ENCODE measurements at regions not wholly inside any gene's neighbourhood (a gene's known extent, or its start where the extent isn't known, plus 50 kb on each side); places are given as distances from the start of the nearest gene placed in this dataset.
"Not testable (repeated sequence)": the region's sequence is repeated elsewhere in the genome, so short reads cannot be mapped to it uniquely, and the experiment has no call there.

- DNase-seq (ENCODE audit: low spot score) = not testable (repeated sequence)
Observed at GRCh38 chr4:49510238-49510637, 524.2 kb downstream of the CWH43 start.

DNA sequence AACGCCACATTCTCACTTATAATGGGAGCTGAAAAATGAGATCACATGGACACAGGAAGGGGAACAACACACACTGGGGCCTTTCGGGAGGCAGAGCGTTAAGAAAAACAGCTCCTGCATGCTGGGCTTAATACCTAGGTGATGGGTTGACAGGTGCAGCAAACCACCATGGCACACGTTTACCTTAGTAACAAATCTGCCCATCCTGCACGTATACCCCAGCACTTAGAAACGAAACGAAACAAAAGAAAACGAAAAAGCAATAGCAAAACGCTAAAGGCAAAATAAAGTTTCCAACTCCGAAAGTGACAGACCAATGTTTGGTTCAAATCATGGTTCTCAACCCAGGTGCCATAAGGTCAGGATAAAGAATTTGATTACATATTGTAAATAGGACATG, 525.3 kb downstream of the CWH43 start:
- not testable (repeated sequence) for DNase-seq (ENCODE audit: low spot score)

- peak; percentile 53 for DNase-seq (ENCODE audit: low spot score)
Observed at GRCh38 chr4:49511881-49512491, 525.9 kb downstream of the CWH43 start.

GRCh38 chr4:49512641-49513545, 526.8 kb downstream of the CWH43 start:
- peak; percentile 57 for DNase-seq (ENCODE audit: low spot score)

DNA sequence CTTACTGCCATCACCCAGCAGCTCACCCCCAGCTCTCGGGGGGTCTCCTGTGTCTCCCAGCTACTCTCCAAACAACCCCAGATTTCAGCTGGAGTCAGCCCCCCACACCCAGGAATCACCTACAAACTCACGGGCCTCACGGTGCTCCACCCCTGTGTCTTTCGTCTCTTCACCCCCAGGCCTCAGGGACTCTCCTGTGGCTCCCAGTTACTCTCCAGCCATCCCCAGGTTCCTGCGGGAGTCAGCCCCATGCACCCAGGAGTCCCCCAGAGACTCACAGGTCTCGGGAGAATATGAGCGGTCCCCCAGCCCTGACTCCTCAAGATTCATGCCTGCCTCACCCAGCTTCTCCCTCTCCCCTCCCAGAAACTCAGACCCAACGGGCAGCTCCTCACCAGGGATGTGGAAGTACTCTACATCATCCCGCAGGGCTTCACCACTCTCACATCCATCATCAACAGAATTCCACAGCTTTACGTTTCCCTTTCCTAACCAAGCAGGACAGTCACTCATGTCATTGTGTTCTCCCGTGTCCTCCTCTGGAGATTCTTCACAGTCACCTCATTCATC, 527.6 kb downstream of the CWH43 start:
- not testable (repeated sequence) for DNase-seq (ENCODE audit: low spot score)

DNA sequence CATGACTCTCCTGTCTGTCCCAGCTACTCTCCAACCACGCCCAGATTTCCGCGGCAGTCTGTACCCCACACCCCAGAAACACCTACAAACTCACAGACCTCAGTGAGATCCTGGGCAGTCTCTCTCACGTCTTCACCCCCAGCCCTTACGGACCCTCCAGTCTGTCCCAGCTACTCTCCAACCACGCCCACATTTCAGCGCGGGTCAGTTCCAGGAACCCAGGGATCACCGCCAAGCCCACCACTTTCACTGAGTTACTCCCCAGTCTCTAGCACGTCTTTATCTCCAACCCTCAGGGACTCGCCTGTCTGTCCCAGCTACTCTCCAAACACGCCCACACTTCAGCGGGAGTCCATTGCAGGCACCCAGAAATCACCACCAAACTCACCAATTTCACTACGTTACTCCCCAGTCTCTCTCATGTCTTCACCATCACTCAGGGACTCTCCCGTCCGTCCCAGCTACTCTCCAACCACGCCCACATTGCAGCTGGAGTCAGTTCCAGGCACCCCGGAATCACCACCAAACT, 528.2 kb downstream of the CWH43 start:
- DNase-seq (ENCODE audit: low spot score) = peak; percentile 61

DNA sequence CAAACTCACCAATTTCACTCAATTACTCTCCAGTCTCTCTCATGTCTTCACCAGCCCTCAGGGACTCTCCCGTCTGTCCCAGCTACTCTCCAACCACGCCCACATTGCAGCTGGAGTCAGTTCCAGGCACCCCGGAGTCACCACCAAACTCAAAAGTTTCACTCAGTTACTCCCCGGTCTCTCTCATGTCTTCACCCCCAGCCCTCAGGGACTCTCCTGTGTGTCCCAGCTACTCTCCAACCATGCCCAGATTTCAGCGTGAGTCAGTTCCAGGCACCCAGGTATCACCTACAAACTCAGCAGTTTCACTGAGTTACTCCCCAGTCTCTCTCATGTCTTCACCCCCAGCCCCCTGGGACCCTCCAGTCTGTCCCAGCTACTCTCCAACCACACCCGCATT, 528.8 kb downstream of the CWH43 start:
- DNase-seq (ENCODE audit: low spot score) = not testable (repeated sequence)

DNA sequence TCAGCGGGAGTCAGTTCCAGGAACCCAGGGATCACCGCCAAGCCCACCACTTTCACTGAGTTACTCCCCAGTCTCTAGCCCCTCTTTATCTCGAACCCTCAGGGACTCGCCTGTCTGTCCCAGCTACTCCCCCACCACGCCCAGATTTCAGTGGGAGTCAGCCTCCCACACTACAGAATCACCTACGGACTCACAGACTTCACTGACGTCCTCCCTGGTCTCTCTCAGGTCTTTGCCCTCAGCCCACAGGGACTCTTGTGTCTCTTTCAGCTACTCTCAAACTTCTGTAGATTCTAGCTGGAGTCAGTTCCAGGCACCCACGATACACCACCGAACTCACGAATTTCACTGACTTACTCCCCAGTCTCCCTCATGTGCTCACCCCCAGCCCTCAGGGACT, 529.2 kb downstream of the CWH43 start:
- not testable (repeated sequence) for DNase-seq (ENCODE audit: low spot score)

DNA sequence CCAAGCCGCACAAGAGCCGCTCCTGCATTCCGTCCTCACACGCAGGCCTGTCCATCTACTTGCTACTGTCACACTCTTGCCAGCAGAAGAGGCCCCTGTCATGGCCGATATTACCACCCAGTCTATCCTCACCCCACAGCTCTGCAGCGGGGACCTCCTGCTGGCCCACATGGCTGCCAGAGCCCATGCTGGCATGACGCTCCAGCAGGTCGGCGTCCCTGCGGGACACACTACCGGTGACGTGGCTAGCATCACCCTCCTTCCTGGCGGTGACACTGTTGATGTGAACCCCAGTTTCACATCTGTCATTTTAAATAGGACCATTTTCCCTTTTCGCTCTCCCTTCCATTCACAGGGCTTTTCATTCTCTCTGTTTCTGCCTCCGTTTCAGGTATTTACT, 530.0 kb downstream of the CWH43 start:
- not testable (repeated sequence) for DNase-seq (ENCODE audit: low spot score)

GRCh38 chr4:49516796-49517195, 530.7 kb downstream of the CWH43 start:
- DNase-seq (ENCODE audit: low spot score) = no peak

- DNase-seq (ENCODE audit: low spot score) = not testable (repeated sequence)
Observed at GRCh38 chr4:49517485-49518205, 531.6 kb downstream of the CWH43 start.

- not testable (repeated sequence) for DNase-seq (ENCODE audit: low spot score)
Observed at GRCh38 chr4:49519150-49520035, 533.3 kb downstream of the CWH43 start.

DNA sequence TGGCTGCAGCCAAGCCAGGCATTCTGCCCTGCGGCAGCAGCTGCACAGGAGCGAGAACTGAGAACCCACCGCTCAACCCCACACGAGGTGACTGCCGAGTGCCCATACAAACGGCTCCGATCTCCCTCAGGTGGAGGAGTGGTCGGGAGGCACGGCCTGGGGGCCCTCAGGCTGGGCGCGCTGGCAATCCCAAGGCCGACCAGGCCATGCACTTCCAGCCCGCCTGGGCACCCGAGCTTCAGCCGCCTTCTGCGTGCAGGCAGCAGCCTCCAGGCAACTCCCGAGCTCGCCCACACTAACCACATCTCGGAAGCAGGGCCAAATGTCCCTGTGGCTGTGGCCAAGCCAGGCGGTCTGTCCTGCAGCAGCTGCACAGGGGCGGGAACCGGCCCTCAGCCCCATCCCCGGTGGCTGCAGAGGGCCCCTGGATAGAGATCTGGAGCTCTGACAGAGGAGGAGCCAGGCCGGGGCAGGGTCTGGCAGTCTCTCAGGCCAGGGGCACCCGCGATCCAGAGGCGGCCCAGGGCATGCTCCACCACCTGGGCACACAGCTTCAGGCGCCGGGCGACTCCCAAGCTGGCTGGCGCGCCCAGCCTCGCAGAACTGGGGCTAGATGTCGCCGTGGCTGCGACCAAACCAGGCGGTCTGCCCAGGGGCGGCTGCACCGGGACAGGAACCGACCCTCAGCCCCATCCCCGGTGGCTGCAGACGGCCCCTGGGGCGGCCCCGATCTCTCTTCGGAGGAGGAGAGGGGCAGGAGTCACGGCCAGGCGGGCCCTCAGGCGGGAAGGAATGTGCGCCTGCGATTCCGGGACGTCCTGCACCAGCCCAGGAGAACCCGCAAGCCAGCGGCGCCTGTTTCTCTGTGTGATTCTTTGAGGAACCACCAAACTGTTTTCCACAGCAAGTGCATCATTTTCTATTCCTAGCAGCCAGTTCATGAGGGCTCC, 538.0 kb downstream of the CWH43 start:
- not testable (repeated sequence) for DNase-seq (ENCODE audit: low spot score)

GRCh38 chr4:49558916-49559676, 573.0 kb downstream of the CWH43 start:
- not testable (repeated sequence) for DNase-seq (ENCODE audit: low spot score)

DNA sequence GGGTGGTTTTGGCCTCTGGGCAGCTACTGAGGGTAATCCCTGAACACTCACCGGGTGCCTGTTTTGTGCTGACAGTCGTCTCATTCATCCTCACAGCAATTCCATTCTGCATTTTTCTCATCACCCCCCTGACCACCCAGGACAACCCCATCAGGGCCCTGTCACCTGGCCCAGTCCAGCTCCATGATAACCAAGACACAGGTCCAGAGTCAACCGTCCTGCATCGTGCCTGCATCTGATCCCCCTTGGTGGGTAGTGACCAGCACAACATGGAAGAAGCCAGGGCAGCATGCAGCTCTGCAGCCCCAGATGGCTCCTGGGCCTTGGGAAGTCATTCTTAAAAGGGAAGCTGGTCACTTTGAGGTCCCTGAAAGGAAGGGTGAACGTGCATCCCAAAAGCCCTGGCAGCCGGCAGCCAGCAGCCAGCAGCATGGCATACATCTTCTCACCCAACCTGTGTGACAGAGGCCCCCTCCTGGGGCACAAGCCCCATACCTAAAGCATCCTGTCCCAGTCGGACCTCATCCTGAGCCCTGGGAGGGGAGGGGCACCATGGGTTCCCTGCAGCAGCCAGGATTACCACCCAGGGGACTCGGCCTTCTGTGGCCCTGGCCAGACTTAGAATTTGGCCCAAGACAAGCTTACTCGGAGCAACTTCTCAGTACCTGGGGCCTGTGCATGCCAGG, 574.2 kb downstream of the CWH43 start:
- not testable (repeated sequence) for DNase-seq (ENCODE audit: low spot score)

- DNase-seq (ENCODE audit: low spot score) = not testable (repeated sequence)
Observed at GRCh38 chr4:49560883-49561282, 574.8 kb downstream of the CWH43 start.

DNA sequence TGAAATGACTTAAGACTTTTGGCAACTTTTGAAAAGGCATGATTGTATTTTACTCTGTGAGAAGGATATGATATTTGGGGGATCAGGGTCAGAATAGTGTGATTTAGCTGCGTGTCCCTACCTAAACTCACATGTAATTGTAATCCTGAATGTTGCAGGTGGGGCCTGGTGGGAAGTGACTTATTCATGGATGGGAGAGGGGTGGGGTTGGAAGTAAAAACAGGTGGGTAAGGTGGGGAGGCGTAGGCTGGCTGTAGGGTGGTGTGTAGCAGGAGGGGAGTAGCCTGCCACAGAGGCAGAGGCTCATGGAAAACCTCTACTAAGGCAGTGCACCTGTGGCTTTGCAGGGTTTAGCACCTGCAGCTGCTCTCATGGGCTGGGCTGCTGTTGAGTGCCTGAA, 584.2 kb downstream of the CWH43 start:
- DNase-seq (ENCODE audit: low spot score) = not testable (repeated sequence)

- not testable (repeated sequence) for DNase-seq (ENCODE audit: low spot score)
Observed at GRCh38 chr4:49573666-49574215, 587.7 kb downstream of the CWH43 start.
